H1 (cell line): ENCODE measurements at regions not wholly inside any gene's neighbourhood (a gene's known extent, or its start where the extent isn't known, plus 50 kb on each side); places are given as distances from the start of the nearest gene placed in this dataset.

ENCODE experiments used
- CTCF ChIA-PET: fragments of 300-600 bp; sonication (Branson Sonifier 250); formaldehyde crosslinking; loops from one replicate; lab custom pipeline; 2021; ENCODE audit not compliant: partially characterized antibody; lab: Charles Lee
- POLR2A ChIA-PET: fragments of 300-600 bp; sonication (Branson Sonifier 250); formaldehyde crosslinking; loops from one replicate; lab custom pipeline; 2021; ENCODE audit warnings: inconsistent platforms; ENCODE audit not compliant: partially characterized antibody; lab: Charles Lee
- DNase-seq, 2 experiments: peaks; one replicate each; pipeline versions ENCODE4 v3.0.0 to v3.0.0-alpha.2; 2010 to 2022; ENCODE audit warnings: low spot score in 2 of 2, low read depth in 1 of 2, mixed read lengths in 1 of 2
- FAIRE-seq: peaks from 2 replicates; lab custom pipeline; 2011; peaks lifted over from hg19 to GRCh38; lab: Jason Lieb, UNC
- H2AFZ ChIP-seq: 2 replicates; pipeline ENCODE4 v1.8.1; 2012; ENCODE audit warnings: low read length, inconsistent platforms
- H2AK5ac ChIP-seq: 2 replicates; pipeline ENCODE4 v1.6.1; 2013; ENCODE audit warnings: low read depth, low read length
- H2BK120ac ChIP-seq: replicated peaks from 2 replicates; pipeline ENCODE3; 2013; ENCODE audit warnings: low read depth, low read length, inconsistent platforms
- H2BK12ac ChIP-seq: 2 replicates; pipeline ENCODE4 v1.6.1; 2013; ENCODE audit warnings: low read depth, low read length
- H2BK15ac ChIP-seq: 2 replicates; pipeline ENCODE4 v1.6.1; 2013; ENCODE audit warnings: low read length
- H2BK20ac ChIP-seq: 2 replicates; pipeline ENCODE4 v1.6.1; 2013; ENCODE audit warnings: low read length
- H2BK5ac ChIP-seq: 2 replicates; pipeline ENCODE4 v1.6.1; 2013; ENCODE audit warnings: low read depth, low read length
- H3K14ac ChIP-seq: 2 replicates; pipeline ENCODE4 v1.6.1; 2013; ENCODE audit warnings: inconsistent platforms; ENCODE audit not compliant: insufficient read length
- H3K18ac ChIP-seq: 2 replicates; pipeline ENCODE4 v1.6.1; 2013; ENCODE audit warnings: low read length; ENCODE audit errors: extremely low read depth
- H3K23ac ChIP-seq: 2 replicates; pipeline ENCODE4 v1.6.1; 2013; ENCODE audit warnings: inconsistent platforms; ENCODE audit not compliant: insufficient read length
- H3K23me2 ChIP-seq: 2 replicates; pipeline ENCODE4 v1.6.1; 2013; ENCODE audit warnings: low read depth, low read length
- H3K27ac ChIP-seq: 2 replicates; pipeline ENCODE4 v1.6.1; 2011; ENCODE audit warnings: low read depth, low read length, inconsistent platforms
- H3K27me3 ChIP-seq, 4 experiments: replicated peaks in 1 of 4; 1 replicate in 1 of 4; 2 replicates in 3 of 4; pipeline versions ENCODE4 v1.6.1 to v1.8.1; 2011 to 2013; ENCODE audit warnings: low read length in 3 of 4, mild to moderate bottlenecking in 3 of 4, inconsistent platforms in 2 of 4, mixed read lengths in 2 of 4, moderate library complexity in 1 of 4; ENCODE audit not compliant: control insufficient read depth in 3 of 4, insufficient read depth in 3 of 4; ENCODE audit errors: extremely low read depth in 1 of 4
- H3K36me3 ChIP-seq, 4 experiments: 2 replicates each; pipeline versions ENCODE4 v1.6.1 to v1.8.1; 2011 to 2013; ENCODE audit warnings: mild to moderate bottlenecking in 4 of 4, low read length in 3 of 4, moderate library complexity in 2 of 4, control low read depth in 1 of 4, inconsistent platforms in 1 of 4; ENCODE audit not compliant: insufficient read depth in 4 of 4, control insufficient read depth in 2 of 4
- H3K4ac ChIP-seq: replicated peaks from 2 replicates; pipeline ENCODE3; 2013; ENCODE audit warnings: low read length, low read depth, mixed read lengths, inconsistent platforms; ENCODE audit not compliant: insufficient read length
- H3K4me1 ChIP-seq, 4 experiments: replicated peaks in 1 of 4; 1 replicate in 1 of 4; 2 replicates in 3 of 4; pipeline versions ENCODE4 v1.6.1 to v1.8.1; 2011 to 2013; ENCODE audit warnings: low read length in 3 of 4, inconsistent platforms in 2 of 4, mixed read lengths in 1 of 4; ENCODE audit not compliant: insufficient read depth in 4 of 4, control insufficient read depth in 3 of 4
- H3K4me2 ChIP-seq, 2 experiments: 2 replicates each; pipeline versions ENCODE4 v1.6.1 to v1.8.1; 2011 to 2013; ENCODE audit warnings: low read depth in 2 of 2, low read length in 2 of 2, control low read depth in 1 of 2, inconsistent platforms in 1 of 2, mild to moderate bottlenecking in 1 of 2; ENCODE audit not compliant: insufficient read depth in 1 of 2
- H3K4me3 ChIP-seq, 4 experiments: fragments of 200-600, 300-600 bp in 1 of 4; sonication (generic), shearing (Covaris generic), sonication (Bioruptor Twin) in 1 of 4; 2 replicates each; pipeline versions ENCODE4 v1.5.1 to v1.8.1; 2011 to 2016; ENCODE audit warnings: low read length in 4 of 4, low read depth in 3 of 4, control low read depth in 2 of 4, inconsistent platforms in 2 of 4, mild to moderate bottlenecking in 2 of 4, mixed read lengths in 1 of 4, moderate library complexity in 1 of 4; ENCODE audit not compliant: insufficient read depth in 2 of 4; ENCODE audit errors: extremely low read depth in 1 of 4
- H3K56ac ChIP-seq: replicated peaks from 2 replicates; pipeline ENCODE3; 2013; ENCODE audit warnings: low read depth, mild to moderate bottlenecking, mixed read lengths, low read length, inconsistent platforms; ENCODE audit not compliant: insufficient read length
- H3K79me1 ChIP-seq: 2 replicates; pipeline ENCODE4 v1.6.1; 2013; ENCODE audit warnings: low read depth, low read length, control low read depth
- H3K79me2 ChIP-seq, 2 experiments: 2 replicates each; pipeline versions ENCODE4 v1.6.1 to v1.8.1; 2012 to 2013; ENCODE audit warnings: low read length in 2 of 2, mild to moderate bottlenecking in 2 of 2, inconsistent platforms in 1 of 2; ENCODE audit not compliant: insufficient read depth in 2 of 2, control insufficient read depth in 1 of 2
- H3K9ac ChIP-seq, 4 experiments: replicated peaks in 1 of 4; 1 replicate in 1 of 4; 2 replicates in 3 of 4; pipeline versions ENCODE4 v1.6.1 to v1.8.1; 2011 to 2013; ENCODE audit warnings: low read depth in 3 of 4, low read length in 3 of 4, control low read depth in 2 of 4, mild to moderate bottlenecking in 2 of 4, moderate library complexity in 2 of 4, inconsistent platforms in 1 of 4; ENCODE audit errors: extremely low read depth in 1 of 4
- H3K9me3 ChIP-seq, 2 experiments: 2 replicates each; pipeline versions ENCODE4 v1.6.1 to v1.8.1; 2012 to 2013; ENCODE audit warnings: mild to moderate bottlenecking in 2 of 2, moderate library complexity in 2 of 2, control low read depth in 1 of 2, inconsistent platforms in 1 of 2, low read depth in 1 of 2, low read length in 1 of 2, mixed read lengths in 1 of 2; ENCODE audit not compliant: insufficient read depth in 2 of 2
- H4K20me1 ChIP-seq, 2 experiments: replicated peaks in 1 of 2; 2 replicates each; pipeline versions ENCODE3 to v1.8.1; 2011 to 2013; ENCODE audit warnings: inconsistent platforms in 2 of 2, low read length in 2 of 2, mild to moderate bottlenecking in 1 of 2; ENCODE audit not compliant: insufficient read depth in 2 of 2, control insufficient read depth in 1 of 2
- H4K5ac ChIP-seq: 2 replicates; pipeline ENCODE4 v1.6.1; 2013; ENCODE audit warnings: low read length, low read depth, mixed read lengths, inconsistent platforms; ENCODE audit not compliant: insufficient read length
- H4K8ac ChIP-seq: 2 replicates; pipeline ENCODE4 v1.8.0; 2013; ENCODE audit warnings: mild to moderate bottlenecking, moderate library complexity, low read length, inconsistent platforms; ENCODE audit not compliant: insufficient read depth; ENCODE audit errors: extremely low read depth
- H4K91ac ChIP-seq: replicated peaks from 2 replicates; pipeline ENCODE3; 2013; ENCODE audit warnings: low read length, mixed read lengths, inconsistent platforms; ENCODE audit not compliant: insufficient read length
- E2F6 ChIP-seq: IDR thresholded peaks from 2 replicates; pipeline ENCODE4 v1.6.1; 2012; ENCODE audit warnings: inconsistent platforms
- GTF2F1 ChIP-seq: IDR thresholded peaks from 2 replicates; pipeline ENCODE4 v1.6.1; 2012; ENCODE audit warnings: low read depth, low read length, improper control_type of control experiment, borderline replicate concordance
- NANOG ChIP-seq: IDR thresholded peaks from 2 replicates; pipeline ENCODE4 v1.6.1; 2011; ENCODE audit warnings: low read length, low read depth, mild to moderate bottlenecking, inconsistent platforms; ENCODE audit not compliant: insufficient read depth, poor library complexity, severe bottlenecking
- RBBP5 ChIP-seq: IDR thresholded peaks from 2 replicates; pipeline ENCODE4 v1.7.1; 2012; ENCODE audit warnings: low read depth, mild to moderate bottlenecking, inconsistent platforms, low read length, moderate library complexity, borderline replicate concordance
- RXRA ChIP-seq: IDR thresholded peaks from 2 replicates; pipeline ENCODE4 v1.6.1; 2011; ENCODE audit warnings: low read depth, mild to moderate bottlenecking, low read length, moderate library complexity; ENCODE audit not compliant: insufficient read depth
- SAP30 ChIP-seq: fragments of 300-600 bp; sonication (generic); IDR thresholded peaks from 2 replicates; pipeline ENCODE4 v1.7.1; 2012; ENCODE audit warnings: low read length, moderate library complexity, mild to moderate bottlenecking, inconsistent platforms; ENCODE audit not compliant: insufficient read depth, insufficient replicate concordance
- SIRT6 ChIP-seq: IDR thresholded peaks from one replicate; pipeline ENCODE4 v1.7.1; 2012; ENCODE audit warnings: low read length, inconsistent platforms
- WGBS, 2 experiments: shearing (Covaris generic) in 1 of 2; methylation state at CpG; one replicate each; pipeline versions ENCODE4 v1.1.6 to v1.1.7; 2013 to 2015; ENCODE audit warnings: low lambda C conversion rate in 2 of 2, mixed read lengths in 2 of 2, inconsistent platforms in 1 of 2, low coverage in 1 of 2, missing lambda C conversion rate in 1 of 2; ENCODE audit not compliant: insufficient replicate concordance in 2 of 2, insufficient coverage in 1 of 2, insufficient read length in 1 of 2; ENCODE audit errors: extremely low coverage in 1 of 2, missing lambda C conversion rate in 1 of 2; 5-methylcytosine and 5-hydroxymethylcytosine counted together
- TF ChIP-seq, protein P1 (sequence below): IDR thresholded peaks from 2 replicates; pipeline ENCODE4 v1.6.1; 2011; ENCODE audit warnings: low read depth, mild to moderate bottlenecking, low read length; ENCODE audit not compliant: insufficient read depth

DNA sequence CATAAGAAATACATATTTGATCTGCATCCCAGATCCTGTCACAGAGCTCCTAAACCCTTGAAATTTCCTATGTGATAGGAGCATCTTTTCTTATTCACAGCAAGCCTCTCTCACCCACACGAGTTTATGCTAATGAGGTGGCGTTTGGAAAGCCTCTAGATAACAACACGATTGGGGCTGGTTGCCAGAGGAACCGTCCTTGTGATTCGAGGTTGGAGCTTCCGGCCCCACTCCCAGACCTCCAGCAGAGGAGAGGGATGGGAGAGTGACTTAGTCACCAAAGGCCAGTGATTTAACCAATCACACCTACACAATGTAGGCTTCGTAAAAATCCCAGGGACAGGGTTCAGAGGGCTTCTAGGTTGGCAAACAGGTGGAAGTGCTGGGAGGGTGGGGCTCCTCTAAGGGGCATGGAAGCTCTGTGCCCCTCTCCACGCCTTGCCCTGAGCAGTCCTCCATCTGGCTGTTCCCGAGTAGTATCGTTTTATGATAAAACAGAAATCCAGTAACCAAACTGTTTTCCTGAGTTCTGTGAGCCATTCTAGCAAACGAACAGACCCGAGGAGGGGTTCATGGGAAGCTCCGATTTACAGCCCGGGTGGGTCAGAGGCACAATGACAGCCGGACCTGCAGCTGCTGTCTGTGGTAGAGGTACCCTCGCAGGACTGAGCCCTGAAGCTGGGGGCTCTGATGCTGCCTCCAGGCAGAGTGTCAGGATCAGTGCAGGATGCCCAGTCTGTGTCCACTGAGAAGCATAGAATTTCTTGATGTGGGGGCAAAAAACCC is 238.1 kb upstream of the ARID1B start:
- Histone ChIP-seq H3K36me3 (no peaks in the 10 kb centered on the region), H4K91ac (no peak overlapping the region), H3K18ac (no peak overlapping the region), H4K8ac (no peak overlapping the region), H2BK15ac (no peak overlapping the region), H2AK5ac (no peak overlapping the region), H3K23ac (no peak overlapping the region), H2BK120ac (no peak overlapping the region), H3K4me1 (no peaks in the 10 kb centered on the region; a peak in 4 of 7 replicates), H3K23me2 (no peaks in the 10 kb centered on the region)
- 73% methylated on average over 16 of the region's 16 CpGs; no CpG with 5 or more reads in 1 of the 2 experiments for WGBS, 2 experiments
- no peak for TF ChIP-seq GTF2F1
- TF ChIP-seq, protein P1, sequence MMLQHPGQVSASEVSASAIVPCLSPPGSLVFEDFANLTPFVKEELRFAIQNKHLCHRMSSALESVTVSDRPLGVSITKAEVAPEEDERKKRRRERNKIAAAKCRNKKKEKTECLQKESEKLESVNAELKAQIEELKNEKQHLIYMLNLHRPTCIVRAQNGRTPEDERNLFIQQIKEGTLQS = no peak
- no peak for TF ChIP-seq SAP30
- TF ChIP-seq NANOG = no peak
- TF ChIP-seq RBBP5 = no peak
- TF ChIP-seq RXRA = no peak
- TF ChIP-seq E2F6 = no peak
- TF ChIP-seq SIRT6 = no peak
- TF ChIP-seq, all 59 proteins: peak for 0
- no peak overlapping the region for H2AFZ ChIP-seq
- H2BK20ac ChIP-seq = no peak overlapping the region
- POLR2A ChIA-PET = no interaction called here
- FAIRE-seq (no peak), DNase-seq (no peak)
- no peak overlapping the region for H3K56ac ChIP-seq
- no peak overlapping the region for H3K4me2 ChIP-seq
- no peak overlapping the region for H3K4me3 ChIP-seq
- no peak overlapping the region for H3K4ac ChIP-seq
- no peaks in the 10 kb centered on the region for H3K79me1 ChIP-seq
- H4K5ac ChIP-seq = no peak overlapping the region
- CTCF ChIA-PET = no interaction called here
- no peak overlapping the region for H3K14ac ChIP-seq
- H3K27me3 ChIP-seq = no peaks in the 10 kb centered on the region
- H2BK12ac ChIP-seq = no peak overlapping the region
- no peaks in the 10 kb centered on the region for H3K9me3 ChIP-seq
- no peaks in the 10 kb centered on the region for H3K79me2 ChIP-seq
- no peak overlapping the region for H2BK5ac ChIP-seq
- no peak overlapping the region for H3K27ac ChIP-seq
- H4K20me1 ChIP-seq = no peaks in the 10 kb centered on the region
- no peak overlapping the region for H3K9ac ChIP-seq
